ENCODE measurements at regions not wholly inside any gene's neighbourhood (a gene's known extent, or its start where the extent isn't known, plus 50 kb on each side); places are given as distances from the start of the nearest gene placed in this dataset.
"Not testable (repeated sequence)": the region's sequence is repeated elsewhere in the genome, so short reads cannot be mapped to it uniquely, and the experiment has no call there.

DNA sequence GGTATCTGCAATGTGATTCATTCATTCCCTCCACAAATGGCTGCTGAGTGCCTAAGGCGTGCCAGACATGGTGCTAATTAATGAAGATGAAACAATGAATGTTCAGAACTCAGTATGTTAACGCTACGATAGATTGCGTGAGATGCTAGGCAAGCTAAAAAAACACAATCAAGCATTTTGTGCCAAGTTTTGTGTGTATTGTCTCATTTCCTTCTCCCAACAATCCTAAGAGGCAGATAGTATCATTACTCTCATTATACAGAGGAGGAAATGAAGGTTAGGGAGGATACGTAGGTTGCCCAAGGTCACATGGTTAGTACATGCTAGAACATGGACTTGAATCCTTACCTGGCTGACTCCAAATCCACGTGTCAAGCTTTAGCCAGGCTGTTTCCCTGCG is 264.4 kb downstream of the EFCAB11 start:
- Histone ChIP-seq H3K4me3 (ENCODE audit: severe bottlenecking) (no peak overlapping the region), H3K9me3 (ENCODE audit: severe bottlenecking) (no peaks in the 10 kb centered on the region), H3K27me3 (ENCODE audit: insufficient read depth, poor library complexity, severe bottlenecking) (no peaks in the 10 kb centered on the region), H3K27ac (ENCODE audit: poor library complexity, severe bottlenecking) (no peak overlapping the region), H3K4me1 (ENCODE audit: insufficient read depth, poor library complexity, severe bottlenecking) (peaks cover 2% of the 10 kb centered on the region), H3K36me3 (ENCODE audit: low read depth) (no peaks in the 10 kb centered on the region)
- ATAC-seq (ENCODE audit: low read depth): no peak
- TF ChIP-seq, protein P1, sequence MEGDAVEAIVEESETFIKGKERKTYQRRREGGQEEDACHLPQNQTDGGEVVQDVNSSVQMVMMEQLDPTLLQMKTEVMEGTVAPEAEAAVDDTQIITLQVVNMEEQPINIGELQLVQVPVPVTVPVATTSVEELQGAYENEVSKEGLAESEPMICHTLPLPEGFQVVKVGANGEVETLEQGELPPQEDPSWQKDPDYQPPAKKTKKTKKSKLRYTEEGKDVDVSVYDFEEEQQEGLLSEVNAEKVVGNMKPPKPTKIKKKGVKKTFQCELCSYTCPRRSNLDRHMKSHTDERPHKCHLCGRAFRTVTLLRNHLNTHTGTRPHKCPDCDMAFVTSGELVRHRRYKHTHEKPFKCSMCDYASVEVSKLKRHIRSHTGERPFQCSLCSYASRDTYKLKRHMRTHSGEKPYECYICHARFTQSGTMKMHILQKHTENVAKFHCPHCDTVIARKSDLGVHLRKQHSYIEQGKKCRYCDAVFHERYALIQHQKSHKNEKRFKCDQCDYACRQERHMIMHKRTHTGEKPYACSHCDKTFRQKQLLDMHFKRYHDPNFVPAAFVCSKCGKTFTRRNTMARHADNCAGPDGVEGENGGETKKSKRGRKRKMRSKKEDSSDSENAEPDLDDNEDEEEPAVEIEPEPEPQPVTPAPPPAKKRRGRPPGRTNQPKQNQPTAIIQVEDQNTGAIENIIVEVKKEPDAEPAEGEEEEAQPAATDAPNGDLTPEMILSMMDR (IDR thresholded peaks at IDR 0.05; ENCODE audit: poor library complexity, severe bottlenecking): no peak
- no peak for DNase-seq (ENCODE audit: low spot score)

DNA sequence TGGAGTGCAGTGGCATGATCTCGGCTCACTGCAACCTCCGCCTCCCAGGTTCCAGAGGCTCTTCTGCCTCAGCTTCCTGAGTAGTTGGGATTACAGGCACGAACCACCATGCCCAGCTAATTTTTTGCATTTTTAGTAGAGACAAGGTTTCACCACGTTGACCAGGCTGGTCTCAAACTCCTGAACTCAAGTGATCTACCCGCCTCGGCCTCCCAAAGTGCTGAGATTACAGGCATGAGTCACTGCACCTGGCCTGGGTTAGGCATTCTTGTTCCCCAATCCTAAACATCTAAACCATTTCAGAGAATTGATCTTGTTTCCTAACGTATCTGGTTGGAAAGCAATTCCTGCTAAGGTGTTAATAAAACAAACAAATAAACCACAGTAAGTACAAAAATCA is 264.8 kb downstream of the EFCAB11 start:
- H3K36me3 ChIP-seq (ENCODE audit: low read depth); H3K4me1 ChIP-seq (ENCODE audit: insufficient read depth, poor library complexity, severe bottlenecking); H3K9me3 ChIP-seq (ENCODE audit: severe bottlenecking); ATAC-seq (ENCODE audit: low read depth); H3K4me3 ChIP-seq (ENCODE audit: severe bottlenecking); H3K27ac ChIP-seq (ENCODE audit: poor library complexity, severe bottlenecking); DNase-seq (ENCODE audit: low spot score); H3K27me3 ChIP-seq (ENCODE audit: insufficient read depth, poor library complexity, severe bottlenecking): not testable (repeated sequence)

DNA sequence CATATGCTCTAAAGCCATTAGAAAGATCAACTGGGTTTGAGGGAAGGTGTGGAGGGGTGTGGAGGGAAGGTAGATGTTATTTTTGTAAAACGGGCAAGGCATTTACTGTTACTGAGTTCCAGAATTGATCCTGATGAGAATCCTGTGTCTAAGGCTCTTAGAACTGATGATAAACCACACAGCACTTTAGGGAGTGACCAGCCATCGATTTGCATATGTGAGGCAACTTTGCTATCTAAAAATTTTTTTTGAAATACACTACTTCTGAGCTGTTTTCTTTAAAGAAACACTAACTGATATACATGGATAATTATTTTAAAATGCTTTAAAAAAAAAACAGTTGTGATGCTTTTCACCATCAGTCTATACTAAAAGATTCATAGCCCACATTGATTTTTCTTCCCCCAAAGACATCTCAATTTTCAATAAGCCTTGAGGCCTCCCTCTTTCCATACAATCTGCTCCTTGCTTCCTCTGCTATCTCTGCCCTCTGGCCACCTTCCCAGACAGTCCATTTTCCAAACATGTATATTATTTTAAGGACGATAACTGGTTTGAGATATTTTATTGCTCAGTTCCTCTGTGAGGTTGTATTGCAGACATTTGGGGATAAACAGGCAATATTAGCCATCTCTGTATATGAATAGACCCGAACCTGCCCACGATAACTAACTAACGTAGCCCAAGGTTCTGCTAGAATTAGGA is 265.9 kb downstream of the EFCAB11 start:
- H3K27ac ChIP-seq (ENCODE audit: poor library complexity, severe bottlenecking): no peak overlapping the region
- peaks cover 2% of the 10 kb centered on the region for H3K4me1 ChIP-seq (ENCODE audit: insufficient read depth, poor library complexity, severe bottlenecking)
- H3K36me3 ChIP-seq (ENCODE audit: low read depth): no peaks in the 10 kb centered on the region
- TF ChIP-seq, protein P1 (IDR thresholded peaks at IDR 0.05; ENCODE audit: poor library complexity, severe bottlenecking): no peak
- H3K27me3 ChIP-seq (ENCODE audit: insufficient read depth, poor library complexity, severe bottlenecking): no peaks in the 10 kb centered on the region
- no peak overlapping the region for H3K4me3 ChIP-seq (ENCODE audit: severe bottlenecking)
- no peaks in the 10 kb centered on the region for H3K9me3 ChIP-seq (ENCODE audit: severe bottlenecking)
- DNase-seq (ENCODE audit: low spot score) (no peak), ATAC-seq (ENCODE audit: low read depth) (no peak)

DNA sequence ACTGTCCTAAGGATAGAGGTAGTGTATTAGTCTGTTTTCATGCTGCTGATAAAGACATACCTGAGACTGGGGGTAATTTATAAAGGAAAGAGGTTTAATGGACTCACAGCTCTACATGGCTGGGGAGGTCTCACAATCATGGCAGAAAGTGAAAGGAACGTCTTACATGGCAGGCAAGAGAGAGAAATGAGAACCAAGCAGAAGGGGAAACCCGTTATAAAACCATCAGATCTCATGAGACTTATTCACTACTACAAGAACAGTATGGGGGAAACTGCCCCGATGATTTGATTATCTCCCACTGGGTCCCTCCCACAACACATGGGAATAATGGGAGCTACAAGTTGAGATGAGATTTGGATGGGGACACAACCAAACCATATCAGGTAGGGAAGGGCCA is 267.4 kb downstream of the EFCAB11 start:
- H3K27me3 ChIP-seq (ENCODE audit: insufficient read depth, poor library complexity, severe bottlenecking); H3K36me3 ChIP-seq (ENCODE audit: low read depth); H3K4me1 ChIP-seq (ENCODE audit: insufficient read depth, poor library complexity, severe bottlenecking); ATAC-seq (ENCODE audit: low read depth); H3K27ac ChIP-seq (ENCODE audit: poor library complexity, severe bottlenecking); H3K4me3 ChIP-seq (ENCODE audit: severe bottlenecking); H3K9me3 ChIP-seq (ENCODE audit: severe bottlenecking); DNase-seq (ENCODE audit: low spot score): not testable (repeated sequence)

DNA sequence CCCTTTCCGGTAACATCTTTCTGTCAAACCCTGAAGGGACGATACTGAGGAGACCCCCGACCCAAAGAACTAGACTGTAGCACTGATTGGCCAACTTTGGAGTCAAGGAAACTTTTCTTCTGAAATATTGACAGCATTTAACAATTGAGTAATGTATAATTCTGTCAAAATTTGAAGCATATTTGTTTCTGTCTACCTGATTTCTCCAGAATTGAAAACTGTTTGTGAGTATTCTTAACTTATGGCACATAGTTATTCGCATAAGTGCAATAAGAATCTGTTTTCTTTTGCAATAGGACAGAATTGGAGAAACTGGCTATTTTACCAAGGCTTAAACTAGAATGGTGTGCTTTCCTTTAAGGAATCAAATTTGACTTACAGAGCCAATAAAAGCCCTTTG is 267.1 kb upstream of the FOXN3 start:
- no peaks in the 10 kb centered on the region for H3K9me3 ChIP-seq (ENCODE audit: severe bottlenecking)
- H3K4me3 ChIP-seq (ENCODE audit: severe bottlenecking): no peak overlapping the region
- TF ChIP-seq, protein P1 (IDR thresholded peaks at IDR 0.05; ENCODE audit: poor library complexity, severe bottlenecking): no peak
- no peaks in the 10 kb centered on the region for H3K4me1 ChIP-seq (ENCODE audit: insufficient read depth, poor library complexity, severe bottlenecking)
- H3K27me3 ChIP-seq (ENCODE audit: insufficient read depth, poor library complexity, severe bottlenecking): no peaks in the 10 kb centered on the region
- ATAC-seq (ENCODE audit: low read depth): no peak
- DNase-seq (ENCODE audit: low spot score): no peak
- no peaks in the 10 kb centered on the region for H3K36me3 ChIP-seq (ENCODE audit: low read depth)
- H3K27ac ChIP-seq (ENCODE audit: poor library complexity, severe bottlenecking): no peak overlapping the region

All from RWPE2 (cell line).